Prostate gland (tissue), 2 donors: ENCODE measurements at regions not wholly inside any gene's neighbourhood (a gene's known extent, or its start where the extent isn't known, plus 50 kb on each side); places are given as distances from the start of the nearest gene placed in this dataset.

Source experiments
- CTCF ChIP-seq, 4 experiments: fragments of 200-600 bp in 2 of 4; fragments of 450-650 bp in 2 of 4; sonication (generic) in 2 of 4; IDR thresholded peaks; 1 replicate in 3 of 4; 2 replicates in 1 of 4; pipeline ENCODE4 v1.5.1; 2016 to 2019; ENCODE audit warnings: antibody characterized with exemption in 4 of 4, mild to moderate bottlenecking in 2 of 4, moderate library complexity in 2 of 4
- POLR2A ChIP-seq: fragments of 450-650 bp; IDR thresholded peaks from one replicate; pipeline ENCODE4 v1.6.1; 2016; ENCODE audit warnings: antibody characterized with exemption, mild to moderate bottlenecking

GRCh38 chr6:44727651-44728630 lies 340.4 kb downstream of the CDC5L start:
- TF ChIP-seq CTCF (IDR thresholded peaks at IDR 0.05) (no peak), POLR2A (no peak)
